NCI-H1417 treated with DMSO at 0.1 percent for 48 hours (cell line): ENCODE measurements at regions not wholly inside any gene's neighbourhood (a gene's known extent, or its start where the extent isn't known, plus 50 kb on each side); places are given as distances from the start of the nearest gene placed in this dataset.

ENCODE experiments used
- DNase-seq: peaks from one replicate; lab custom pipeline; 2025; lab: John Stamatoyannopoulos, UW

DNA sequence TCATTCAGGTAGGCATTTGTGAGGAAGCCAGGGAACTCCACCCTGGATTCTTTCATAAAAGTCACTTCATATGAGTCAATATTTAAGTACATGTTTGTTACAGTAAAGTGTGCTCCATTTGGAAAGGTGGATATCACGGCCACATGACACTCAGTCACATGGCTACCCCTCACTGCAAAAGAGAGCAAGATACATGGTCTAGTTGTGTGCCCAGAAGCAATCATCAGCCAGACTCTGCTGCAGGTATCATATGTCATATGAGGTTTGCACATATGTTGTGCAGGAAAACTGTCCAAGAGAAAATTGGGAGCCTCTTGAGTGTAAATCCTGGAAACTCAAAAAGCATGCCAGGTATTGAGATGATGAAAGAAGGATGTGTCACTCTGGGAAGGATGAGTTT, 55.0 kb upstream of the NMNAT3 start:
- no peak for DNase-seq

DNA sequence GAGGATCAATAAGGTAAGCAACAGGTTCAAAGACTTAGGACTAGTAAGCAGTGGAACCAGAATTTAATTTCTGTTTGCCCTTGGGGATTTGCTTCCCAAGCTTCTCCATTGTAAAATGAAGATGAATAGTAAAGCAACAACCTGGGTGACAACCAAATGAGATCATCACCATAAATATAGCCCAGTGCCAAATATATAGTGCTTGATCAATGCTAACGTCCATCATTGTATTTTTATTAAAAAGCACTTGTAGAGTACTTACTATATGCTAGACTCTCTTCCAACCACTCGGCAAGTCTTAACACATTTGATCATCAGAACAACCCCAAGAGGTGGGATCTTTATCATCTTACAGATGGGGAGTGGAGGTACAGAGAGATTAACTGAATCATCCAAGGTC, 51.5 kb upstream of the NMNAT3 start:
- no peak for DNase-seq

DNA sequence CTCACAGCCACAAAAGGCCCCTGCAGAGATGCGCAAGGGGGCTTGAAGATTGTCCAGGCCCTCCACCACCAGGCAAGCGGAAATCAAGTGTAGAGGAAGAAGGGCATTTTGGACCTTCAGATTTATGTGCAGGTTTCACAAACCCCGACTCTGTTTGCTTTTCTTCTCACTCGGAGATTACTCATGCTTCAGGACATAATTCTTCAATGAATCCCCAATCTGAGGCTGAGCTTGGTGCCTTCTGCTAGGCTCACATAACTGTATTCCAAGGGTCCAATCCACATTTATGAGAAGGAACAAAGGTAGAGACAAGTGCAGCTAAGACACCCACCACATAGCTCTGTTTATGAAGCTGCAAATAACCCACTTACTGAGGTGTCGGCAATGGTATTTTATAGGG, 50.6 kb upstream of the NMNAT3 start:
- no peak for DNase-seq
